HL-60 (cell line): ENCODE measurements at regions not wholly inside any gene's neighbourhood (a gene's known extent, or its start where the extent isn't known, plus 50 kb on each side); places are given as distances from the start of the nearest gene placed in this dataset.

ENCODE experiments used
- CTCF ChIP-seq: IDR thresholded peaks from one replicate; pipeline ENCODE4 v1.5.1; 2011; ENCODE audit warnings: low read length, control low read depth, inconsistent platforms; ENCODE audit not compliant: insufficient read depth
- GABPA ChIP-seq: IDR thresholded peaks from 2 replicates; pipeline ENCODE4 v1.6.1; 2012; ENCODE audit warnings: low read depth
- POLR2AphosphoS5 ChIP-seq: IDR thresholded peaks from 2 replicates; pipeline ENCODE4 v1.6.1; 2012; ENCODE audit warnings: low read depth
- TF ChIP-seq, protein P1 (sequence below): IDR thresholded peaks from 2 replicates; pipeline ENCODE4 v1.6.1; 2012; ENCODE audit warnings: low read depth; ENCODE audit not compliant: insufficient replicate concordance

GRCh38 chr10:104505521-104506042 lies 135.5 kb upstream of the SORCS3 start:
- TF ChIP-seq CTCF = no peak
- TF ChIP-seq POLR2AphosphoS5 = no peak
- TF ChIP-seq, protein P1, sequence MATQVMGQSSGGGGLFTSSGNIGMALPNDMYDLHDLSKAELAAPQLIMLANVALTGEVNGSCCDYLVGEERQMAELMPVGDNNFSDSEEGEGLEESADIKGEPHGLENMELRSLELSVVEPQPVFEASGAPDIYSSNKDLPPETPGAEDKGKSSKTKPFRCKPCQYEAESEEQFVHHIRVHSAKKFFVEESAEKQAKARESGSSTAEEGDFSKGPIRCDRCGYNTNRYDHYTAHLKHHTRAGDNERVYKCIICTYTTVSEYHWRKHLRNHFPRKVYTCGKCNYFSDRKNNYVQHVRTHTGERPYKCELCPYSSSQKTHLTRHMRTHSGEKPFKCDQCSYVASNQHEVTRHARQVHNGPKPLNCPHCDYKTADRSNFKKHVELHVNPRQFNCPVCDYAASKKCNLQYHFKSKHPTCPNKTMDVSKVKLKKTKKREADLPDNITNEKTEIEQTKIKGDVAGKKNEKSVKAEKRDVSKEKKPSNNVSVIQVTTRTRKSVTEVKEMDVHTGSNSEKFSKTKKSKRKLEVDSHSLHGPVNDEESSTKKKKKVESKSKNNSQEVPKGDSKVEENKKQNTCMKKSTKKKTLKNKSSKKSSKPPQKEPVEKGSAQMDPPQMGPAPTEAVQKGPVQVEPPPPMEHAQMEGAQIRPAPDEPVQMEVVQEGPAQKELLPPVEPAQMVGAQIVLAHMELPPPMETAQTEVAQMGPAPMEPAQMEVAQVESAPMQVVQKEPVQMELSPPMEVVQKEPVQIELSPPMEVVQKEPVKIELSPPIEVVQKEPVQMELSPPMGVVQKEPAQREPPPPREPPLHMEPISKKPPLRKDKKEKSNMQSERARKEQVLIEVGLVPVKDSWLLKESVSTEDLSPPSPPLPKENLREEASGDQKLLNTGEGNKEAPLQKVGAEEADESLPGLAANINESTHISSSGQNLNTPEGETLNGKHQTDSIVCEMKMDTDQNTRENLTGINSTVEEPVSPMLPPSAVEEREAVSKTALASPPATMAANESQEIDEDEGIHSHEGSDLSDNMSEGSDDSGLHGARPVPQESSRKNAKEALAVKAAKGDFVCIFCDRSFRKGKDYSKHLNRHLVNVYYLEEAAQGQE = no peak
- TF ChIP-seq GABPA = no peak
